ENCODE measurements at regions not wholly inside any gene's neighbourhood (a gene's known extent, or its start where the extent isn't known, plus 50 kb on each side); places are given as distances from the start of the nearest gene placed in this dataset.

DNA sequence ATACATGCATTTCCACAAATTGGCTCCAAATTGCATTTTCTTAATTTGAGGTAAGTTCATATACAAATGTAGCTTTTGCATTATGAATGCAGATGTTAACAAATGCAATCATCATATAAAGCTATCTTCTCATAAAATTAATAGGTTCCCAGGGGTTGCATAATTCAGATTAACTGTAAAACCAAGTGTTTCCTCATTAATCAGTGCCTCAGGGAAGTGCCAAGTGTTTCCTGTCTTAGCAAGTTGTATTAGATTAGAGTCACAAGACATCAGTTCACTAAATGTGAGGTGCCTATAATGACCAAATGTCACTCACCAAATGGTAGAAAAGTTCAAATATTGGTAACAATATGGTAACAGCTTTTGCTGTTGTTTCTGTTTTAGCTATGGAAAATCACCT lies 140.8 kb downstream of the PTGER3 start:
- no peak for TF ChIP-seq POLR2A (IDR thresholded peaks at IDR 0.05; ENCODE audit: low read length)
- no peak for TF ChIP-seq GATA1 (IDR thresholded peaks at IDR 0.05; ENCODE audit: low read depth, low read length)

Measured in erythroblast (primary cell).